Suprapubic skin (tissue), 4 donors: ENCODE measurements at regions not wholly inside any gene's neighbourhood (a gene's known extent, or its start where the extent isn't known, plus 50 kb on each side); places are given as distances from the start of the nearest gene placed in this dataset.

Source experiments
- CTCF ChIP-seq, 2 donors: fragments of 200-600 bp in 1 of 2; fragments of 450-650 bp in 1 of 2; sonication (generic) in 1 of 2; IDR thresholded peaks; one replicate each; pipeline ENCODE4 v1.5.1; 2016 to 2019; ENCODE audit warnings: antibody characterized with exemption in 2 of 2, mild to moderate bottlenecking in 1 of 2, moderate library complexity in 1 of 2
- POLR2A ChIP-seq, 2 donors: fragments of 450-650 bp; IDR thresholded peaks; one replicate each; pipeline ENCODE4 v1.6.1; 2017; ENCODE audit warnings: antibody characterized with exemption in 2 of 2, mild to moderate bottlenecking in 2 of 2, moderate library complexity in 2 of 2
- POLR2AphosphoS5 ChIP-seq, 3 donors: sonication (generic); formaldehyde crosslinking; IDR thresholded peaks; one replicate each; pipeline ENCODE4 v1.6.1; 2017; ENCODE audit warnings: antibody characterized with exemption in 3 of 3

DNA sequence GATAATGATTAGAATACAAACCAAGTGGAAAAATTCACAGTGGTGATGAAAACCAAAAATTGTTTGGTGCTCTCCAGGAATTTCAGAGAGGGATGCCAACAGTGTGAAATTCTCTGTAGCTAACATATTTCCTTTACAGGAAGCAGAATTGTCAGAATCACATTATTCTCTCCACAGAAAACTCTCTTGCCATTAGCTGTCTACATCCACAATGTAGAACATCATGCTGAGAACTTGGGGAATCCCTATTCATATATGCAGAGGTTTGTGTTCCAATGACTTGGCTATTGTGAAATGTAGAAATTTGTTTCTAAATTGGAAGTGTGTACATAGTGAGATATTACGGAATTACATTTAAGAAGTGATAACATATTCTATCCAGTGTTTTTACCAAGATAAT, 142.0 kb downstream of the PCDH7 start:
- no peak for TF ChIP-seq CTCF (IDR thresholded peaks at IDR 0.05)
- no peak for TF ChIP-seq POLR2A (IDR thresholded peaks at IDR 0.05)
- no peak for TF ChIP-seq POLR2AphosphoS5 (IDR thresholded peaks at IDR 0.05)
